ENCODE measurements at regions not wholly inside any gene's neighbourhood (a gene's known extent, or its start where the extent isn't known, plus 50 kb on each side); places are given as distances from the start of the nearest gene placed in this dataset.
"Not testable (repeated sequence)": the region's sequence is repeated elsewhere in the genome, so short reads cannot be mapped to it uniquely, and the experiment has no call there.

GRCh38 chr1:115153966-115154557 is 64.8 kb upstream of the TSPAN2 start:
- H3K4me3 Mint-ChIP-seq (ENCODE audit: low read depth, unreplicated experiment) = no peak overlapping the region
- peaks cover 3% of the 10 kb centered on the region for H3K9me3 Mint-ChIP-seq (ENCODE audit: low read depth, unreplicated experiment)
- no peak for TF ChIP-seq CTCF (IDR thresholded peaks at IDR 0.05; ENCODE audit: unreplicated experiment)
- no peaks in the 10 kb centered on the region for H3K36me3 Mint-ChIP-seq (ENCODE audit: insufficient read depth, unreplicated experiment)
- no peak for DNase-seq
- BruUV-seq (replicated peaks) = no TSS peak
- intact Hi-C loops (cut with micrococcal nuclease; ENCODE audit: unreplicated experiment) = no loop called here
- CTCF ChIA-PET = no interaction called here
- H3K4me1 Mint-ChIP-seq (ENCODE audit: low read depth, unreplicated experiment) = no peaks in the 10 kb centered on the region
- no peak overlapping the region for H3K27ac Mint-ChIP-seq (ENCODE audit: unreplicated experiment)
- H3K27me3 Mint-ChIP-seq (ENCODE audit: unreplicated experiment) = peaks cover 27% of the 10 kb centered on the region

- H3K9me3 Mint-ChIP-seq (ENCODE audit: low read depth, unreplicated experiment); H3K36me3 Mint-ChIP-seq (ENCODE audit: insufficient read depth, unreplicated experiment); CTCF ChIA-PET; DNase-seq; H3K4me1 Mint-ChIP-seq (ENCODE audit: low read depth, unreplicated experiment); H3K27me3 Mint-ChIP-seq (ENCODE audit: unreplicated experiment); H3K27ac Mint-ChIP-seq (ENCODE audit: unreplicated experiment); BruUV-seq (replicated peaks): not testable (repeated sequence)
- intact Hi-C loops (cut with micrococcal nuclease; ENCODE audit: unreplicated experiment) = loop anchor here (10.0 kb wide), 1 partner anchor 627 kb away; no protein-coding TSS in a partner anchor
- H3K4me3 Mint-ChIP-seq (ENCODE audit: low read depth, unreplicated experiment) = peak overlapping the region; percentile 66
These were observed 58.6 kb upstream of the TSPAN2 start for GRCh38 chr1:115147928-115148327.

GRCh38 chr1:115145226-115145625 is 55.9 kb upstream of the TSPAN2 start:
- Mint-ChIP-seq H3K27ac (ENCODE audit: unreplicated experiment) (no peak overlapping the region), H3K27me3 (ENCODE audit: unreplicated experiment) (no peaks in the 10 kb centered on the region), H3K4me3 (ENCODE audit: low read depth, unreplicated experiment) (no peak overlapping the region), H3K36me3 (ENCODE audit: insufficient read depth, unreplicated experiment) (no peaks in the 10 kb centered on the region), H3K9me3 (ENCODE audit: low read depth, unreplicated experiment) (no peaks in the 10 kb centered on the region), H3K4me1 (ENCODE audit: low read depth, unreplicated experiment) (no peaks in the 10 kb centered on the region)
- DNase-seq = no peak
- intact Hi-C loops (cut with micrococcal nuclease; ENCODE audit: unreplicated experiment) = loop anchor here (10.0 kb wide), 1 partner anchor 630 kb away; no protein-coding TSS in a partner anchor
- BruUV-seq (replicated peaks) = no TSS peak
- CTCF ChIA-PET = no interaction called here
- no peak for TF ChIP-seq CTCF (IDR thresholded peaks at IDR 0.05; ENCODE audit: unreplicated experiment)

- Mint-ChIP-seq H3K27ac (ENCODE audit: unreplicated experiment) (no peak overlapping the region), H3K4me1 (ENCODE audit: low read depth, unreplicated experiment) (no peaks in the 10 kb centered on the region), H3K4me3 (ENCODE audit: low read depth, unreplicated experiment) (no peak overlapping the region), H3K27me3 (ENCODE audit: unreplicated experiment) (no peaks in the 10 kb centered on the region), H3K9me3 (ENCODE audit: low read depth, unreplicated experiment) (no peaks in the 10 kb centered on the region), H3K36me3 (ENCODE audit: insufficient read depth, unreplicated experiment) (no peaks in the 10 kb centered on the region)
- TF ChIP-seq CTCF (IDR thresholded peaks at IDR 0.05; ENCODE audit: unreplicated experiment) = no peak
- CTCF ChIA-PET = no interaction called here
- intact Hi-C loops (cut with micrococcal nuclease; ENCODE audit: unreplicated experiment) = loop anchor here (10.0 kb wide), 1 partner anchor 631 kb away; no protein-coding TSS in a partner anchor
- BruUV-seq (replicated peaks) = no TSS peak
- DNase-seq = no peak
These were observed 54.9 kb upstream of the TSPAN2 start for GRCh38 chr1:115144176-115144575.

- H3K27me3 Mint-ChIP-seq (ENCODE audit: unreplicated experiment) = peaks cover 12% of the 10 kb centered on the region
- H3K27ac Mint-ChIP-seq (ENCODE audit: unreplicated experiment) = no peak overlapping the region
- DNase-seq = no peak
- no peaks in the 10 kb centered on the region for H3K9me3 Mint-ChIP-seq (ENCODE audit: low read depth, unreplicated experiment)
- CTCF ChIA-PET = interaction anchor here (1.8 kb wide), 1 partner anchor 327 kb away, joined by 7 read pairs; no protein-coding TSS in a partner anchor
- H3K4me3 Mint-ChIP-seq (ENCODE audit: low read depth, unreplicated experiment) = no peak overlapping the region
- no peaks in the 10 kb centered on the region for H3K36me3 Mint-ChIP-seq (ENCODE audit: insufficient read depth, unreplicated experiment)
- intact Hi-C loops (cut with micrococcal nuclease; ENCODE audit: unreplicated experiment) = loop anchor here (10.0 kb wide), 1 partner anchor 632 kb away; no protein-coding TSS in a partner anchor
- TF ChIP-seq CTCF (IDR thresholded peaks at IDR 0.05; ENCODE audit: unreplicated experiment) = no peak
- no TSS peak for BruUV-seq (replicated peaks)
- no peaks in the 10 kb centered on the region for H3K4me1 Mint-ChIP-seq (ENCODE audit: low read depth, unreplicated experiment)
These were observed 53.3 kb upstream of the TSPAN2 start for GRCh38 chr1:115142616-115143015.
